GM23248 (cell line): ENCODE measurements at regions not wholly inside any gene's neighbourhood (a gene's known extent, or its start where the extent isn't known, plus 50 kb on each side); places are given as distances from the start of the nearest gene placed in this dataset.
"Not testable (repeated sequence)": the region's sequence is repeated elsewhere in the genome, so short reads cannot be mapped to it uniquely, and the experiment has no call there.

Experiments used
- DNase-seq: peaks from one replicate; pipeline ENCODE4 v3.0.0-alpha.2; 2015
- H2AFZ ChIP-seq: fragments of 200-600 bp; sonication (generic); 2 replicates; pipeline ENCODE4 v1.6.1; 2016; ENCODE audit warnings: antibody characterized with exemption
- H3F3A ChIP-seq: fragments of 200-600 bp; sonication (generic); 2 replicates; pipeline ENCODE4 v1.6.1; 2016; ENCODE audit warnings: mild to moderate bottlenecking, antibody characterized with exemption, mixed run types; ENCODE audit not compliant: insufficient read depth
- H3K27ac ChIP-seq: fragments of 200-600 bp; sonication (generic); 2 replicates; pipeline ENCODE4 v1.5.1; 2016; ENCODE audit warnings: mild to moderate bottlenecking
- H3K27me3 ChIP-seq: fragments of 200-600 bp; sonication (generic); replicated peaks from 2 replicates; pipeline ENCODE4 v1.6.1; 2016; ENCODE audit warnings: mild to moderate bottlenecking; ENCODE audit not compliant: insufficient read depth
- H3K36me3 ChIP-seq: fragments of 200-600 bp; sonication (generic); 2 replicates; pipeline ENCODE4 v1.6.1; 2016; ENCODE audit warnings: low read depth, mild to moderate bottlenecking
- H3K4me1 ChIP-seq: fragments of 200-600 bp; sonication (generic); 2 replicates; pipeline ENCODE4 v1.6.1; 2016; ENCODE audit warnings: mild to moderate bottlenecking; ENCODE audit not compliant: insufficient read depth
- H3K4me2 ChIP-seq: fragments of 200-600 bp; sonication (generic); one replicate; pipeline ENCODE4 v1.6.1; 2016; ENCODE audit warnings: mild to moderate bottlenecking; ENCODE audit not compliant: unreplicated experiment
- H3K4me3 ChIP-seq: fragments of 200-600 bp; sonication (generic); 2 replicates; pipeline ENCODE4 v1.5.1; 2016; ENCODE audit warnings: mild to moderate bottlenecking
- H3K79me2 ChIP-seq: fragments of 200-600 bp; sonication (generic); 2 replicates; pipeline ENCODE4 v1.6.1; 2016; ENCODE audit warnings: mild to moderate bottlenecking; ENCODE audit not compliant: insufficient read depth
- H3K9ac ChIP-seq: fragments of 200-600 bp; sonication (generic); 2 replicates; pipeline ENCODE4 v1.6.1; 2016; ENCODE audit warnings: mild to moderate bottlenecking
- H3K9me2 ChIP-seq: fragments of 200-600 bp; sonication (generic); 2 replicates; pipeline ENCODE4 v1.6.1; 2016; ENCODE audit warnings: mixed run types, mild to moderate bottlenecking, moderate library complexity; ENCODE audit not compliant: insufficient read depth
- H3K9me3 ChIP-seq: fragments of 200-600 bp; sonication (generic); one replicate; pipeline ENCODE4 v1.6.1; 2017; ENCODE audit warnings: low read depth
- H4K20me1 ChIP-seq: fragments of 200-600 bp; sonication (generic); 2 replicates; pipeline ENCODE4 v1.6.0; 2016; ENCODE audit not compliant: insufficient read depth
- EZH2 ChIP-seq: fragments of 200-600 bp; sonication (generic); IDR thresholded peaks from 2 replicates; pipeline ENCODE4 v1.6.1; 2018; ENCODE audit warnings: antibody characterized with exemption, mild to moderate bottlenecking; ENCODE audit not compliant: insufficient read depth, poor library complexity, severe bottlenecking
- EZH2phosphoT487 ChIP-seq: fragments of 200-600 bp; sonication (generic); IDR thresholded peaks from 2 replicates; pipeline ENCODE4 v1.6.1; 2018; ENCODE audit warnings: antibody characterized with exemption, moderate library complexity, mild to moderate bottlenecking, low read depth; ENCODE audit not compliant: insufficient read depth
- WGBS, 2 experiments: methylation state at CpG; one replicate each; pipeline ENCODE4 v1.1.6; 2015 to 2017; ENCODE audit warnings: low lambda C conversion rate in 2 of 2, low coverage in 1 of 2; ENCODE audit errors: missing lambda C conversion rate in 2 of 2; 5-methylcytosine and 5-hydroxymethylcytosine counted together
- in situ Hi-C: fragments of 300-500 bp; cut with MboI; formaldehyde crosslinking; loops from 2 replicates; pipeline ENCODE4 v1.15.0; 2020

GRCh38 chr14:104307627-104308401 is 169.4 kb downstream of the KIF26A start:
- WGBS, 2 experiments, result 59 to 71% methylated on average over 20 to 25 of the region's 25 CpGs
- DNase-seq, result no peak
- no peak overlapping the region for H3K9ac ChIP-seq
- H3K27ac ChIP-seq, result no peak overlapping the region
- no peak overlapping the region for H3K4me2 ChIP-seq
- H3K79me2 ChIP-seq, result no peaks in the 10 kb centered on the region
- no peak overlapping the region for H2AFZ ChIP-seq
- H3K36me3 ChIP-seq, result no peaks in the 10 kb centered on the region
- no peaks in the 10 kb centered on the region for H3K9me2 ChIP-seq
- H4K20me1 ChIP-seq, result no peaks in the 10 kb centered on the region
- TF ChIP-seq EZH2phosphoT487 (no peak), EZH2 (no peak)
- no peaks in the 10 kb centered on the region for H3K4me1 ChIP-seq
- in situ Hi-C loops, result no loop called here
- no peaks in the 10 kb centered on the region for H3F3A ChIP-seq
- no peak overlapping the region for H3K4me3 ChIP-seq
- no peaks in the 10 kb centered on the region for H3K27me3 ChIP-seq
- no peaks in the 10 kb centered on the region for H3K9me3 ChIP-seq

GRCh38 chr14:104308534-104308933 is 170.1 kb downstream of the KIF26A start:
- 16% methylated on average over 6 to 10 of the region's 10 CpGs for WGBS, 2 experiments
- H3K27ac ChIP-seq, result not testable (repeated sequence)

GRCh38 chr14:104309657-104310369 is 171.4 kb downstream of the KIF26A start:
- H3K9me3 ChIP-seq, result no peaks in the 10 kb centered on the region
- H3K4me3 ChIP-seq, result no peak overlapping the region
- no peaks in the 10 kb centered on the region for H3K27me3 ChIP-seq
- H3F3A ChIP-seq, result no peaks in the 10 kb centered on the region
- H3K9me2 ChIP-seq, result no peaks in the 10 kb centered on the region
- no peaks in the 10 kb centered on the region for H4K20me1 ChIP-seq
- H3K36me3 ChIP-seq, result no peaks in the 10 kb centered on the region
- no peaks in the 10 kb centered on the region for H3K79me2 ChIP-seq
- no peak overlapping the region for H3K9ac ChIP-seq
- no peak for DNase-seq
- H3K27ac ChIP-seq, result no peak overlapping the region
- H3K4me2 ChIP-seq, result no peak overlapping the region
- TF ChIP-seq EZH2phosphoT487, result no peak
- TF ChIP-seq EZH2, result no peak
- in situ Hi-C loops, result no loop called here
- no peaks in the 10 kb centered on the region for H3K4me1 ChIP-seq
- 25 to 28% methylated on average over 8 of the region's 8 CpGs for WGBS, 2 experiments
- no peak overlapping the region for H2AFZ ChIP-seq

More at GRCh38 chr14:104308534-104308933, 170.1 kb downstream of the KIF26A start:
- in situ Hi-C loops, H3F3A ChIP-seq, H3K9me3 ChIP-seq, H3K9me2 ChIP-seq, H2AFZ ChIP-seq, H3K9ac ChIP-seq, H3K27me3 ChIP-seq, H3K4me1 ChIP-seq, H3K4me2 ChIP-seq, H4K20me1 ChIP-seq, H3K79me2 ChIP-seq, H3K36me3 ChIP-seq, H3K4me3 ChIP-seq, DNase-seq: not testable (repeated sequence)

GRCh38 chr14:104311358-104311757 is 173.0 kb downstream of the KIF26A start:
- Histone ChIP-seq H3K9me3 (no peaks in the 10 kb centered on the region), H3K79me2 (no peaks in the 10 kb centered on the region), H3F3A (no peaks in the 10 kb centered on the region), H3K27ac (no peak overlapping the region), H3K4me1 (no peaks in the 10 kb centered on the region), H4K20me1 (no peaks in the 10 kb centered on the region), H3K36me3 (no peaks in the 10 kb centered on the region), H3K4me3 (no peak overlapping the region), H3K27me3 (no peaks in the 10 kb centered on the region), H3K9ac (no peak overlapping the region), H2AFZ (no peak overlapping the region), H3K9me2 (no peaks in the 10 kb centered on the region), H3K4me2 (no peak overlapping the region)
- in situ Hi-C loops, result no loop called here
- DNase-seq, result no peak
- WGBS, 2 experiments, result 17 to 26% methylated on average over 4 of the region's 4 CpGs
- TF ChIP-seq EZH2phosphoT487, result no peak
- TF ChIP-seq EZH2, result no peak
